ENCODE measurements at regions not wholly inside any gene's neighbourhood (a gene's known extent, or its start where the extent isn't known, plus 50 kb on each side); places are given as distances from the start of the nearest gene placed in this dataset.

DNA sequence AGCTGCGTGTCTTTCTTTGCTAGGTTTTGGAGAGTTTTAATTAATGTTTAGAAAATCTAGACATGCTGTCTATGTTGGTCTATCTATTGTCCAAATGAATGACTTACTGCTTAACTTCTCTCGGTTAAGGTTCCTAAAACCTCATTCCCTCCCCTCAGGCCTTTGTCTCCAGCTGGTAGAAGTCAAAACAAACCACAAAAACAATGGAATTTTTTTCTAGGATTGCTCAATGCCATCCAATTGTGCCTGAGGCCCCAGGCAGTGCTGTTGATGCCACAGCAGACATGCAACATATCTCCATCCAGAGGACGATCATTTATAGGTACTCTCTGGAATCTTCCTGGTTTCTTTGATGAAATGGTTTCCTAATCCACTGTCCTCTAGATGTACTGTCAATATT, 448.2 kb upstream of the TBX3 start:
- no peak for DNase-seq

- DNase-seq = no peak
Observed at GRCh38 chr12:115129727-115130126, 445.8 kb upstream of the TBX3 start.

GRCh38 chr12:115121053-115121452, 437.1 kb upstream of the TBX3 start:
- no peak for DNase-seq

DNA sequence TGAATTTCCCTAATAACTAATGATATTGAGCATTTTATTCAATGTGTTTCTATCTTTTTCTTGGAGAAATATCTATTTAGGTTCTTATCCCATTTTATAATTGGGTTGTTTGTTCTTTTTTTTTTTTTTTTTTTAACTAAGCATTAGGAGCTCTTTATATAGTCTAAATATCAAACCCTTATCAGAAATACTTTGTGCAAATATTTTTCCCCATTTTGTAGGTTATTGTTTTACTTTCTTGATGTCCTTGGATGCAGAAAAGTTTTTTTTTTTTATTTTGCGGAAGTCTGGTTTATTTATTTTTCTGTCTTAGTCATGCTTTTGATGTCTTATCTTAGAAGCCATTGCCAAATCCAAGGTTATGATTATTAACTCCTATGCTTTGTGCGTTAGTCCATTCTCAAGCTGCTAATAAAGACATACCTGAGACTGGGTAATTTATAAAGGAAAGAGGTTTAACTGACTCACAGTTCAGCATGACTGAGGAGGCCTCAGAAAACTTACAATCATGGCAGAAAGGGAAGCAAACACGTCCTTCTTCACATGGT, 434.3 kb upstream of the TBX3 start:
- no peak for DNase-seq

DNA sequence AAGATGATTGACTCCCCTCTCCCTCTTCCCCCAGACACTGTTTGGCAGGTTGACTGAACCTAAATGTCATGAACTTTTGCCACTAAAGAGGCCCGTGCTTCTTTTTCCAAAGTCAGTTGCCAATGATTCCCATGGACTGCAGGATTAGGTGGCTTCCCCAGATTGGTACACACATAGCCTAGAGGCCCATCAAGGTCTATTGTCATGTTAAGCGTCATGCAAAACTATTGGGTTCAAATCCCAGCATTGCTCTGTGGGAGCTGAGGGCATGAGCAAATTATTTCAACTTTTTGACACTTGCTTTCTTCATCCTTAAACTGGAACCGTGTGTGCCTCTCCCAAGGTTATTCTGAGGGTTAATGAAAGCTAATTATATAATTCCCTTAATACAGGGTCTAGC, 430.2 kb upstream of the TBX3 start:
- no peak for DNase-seq

GRCh38 chr12:115109863-115110262, 425.9 kb upstream of the TBX3 start:
- no peak for DNase-seq

GRCh38 chr12:115108129-115109100, 424.4 kb upstream of the TBX3 start:
- DNase-seq = no peak

DNA sequence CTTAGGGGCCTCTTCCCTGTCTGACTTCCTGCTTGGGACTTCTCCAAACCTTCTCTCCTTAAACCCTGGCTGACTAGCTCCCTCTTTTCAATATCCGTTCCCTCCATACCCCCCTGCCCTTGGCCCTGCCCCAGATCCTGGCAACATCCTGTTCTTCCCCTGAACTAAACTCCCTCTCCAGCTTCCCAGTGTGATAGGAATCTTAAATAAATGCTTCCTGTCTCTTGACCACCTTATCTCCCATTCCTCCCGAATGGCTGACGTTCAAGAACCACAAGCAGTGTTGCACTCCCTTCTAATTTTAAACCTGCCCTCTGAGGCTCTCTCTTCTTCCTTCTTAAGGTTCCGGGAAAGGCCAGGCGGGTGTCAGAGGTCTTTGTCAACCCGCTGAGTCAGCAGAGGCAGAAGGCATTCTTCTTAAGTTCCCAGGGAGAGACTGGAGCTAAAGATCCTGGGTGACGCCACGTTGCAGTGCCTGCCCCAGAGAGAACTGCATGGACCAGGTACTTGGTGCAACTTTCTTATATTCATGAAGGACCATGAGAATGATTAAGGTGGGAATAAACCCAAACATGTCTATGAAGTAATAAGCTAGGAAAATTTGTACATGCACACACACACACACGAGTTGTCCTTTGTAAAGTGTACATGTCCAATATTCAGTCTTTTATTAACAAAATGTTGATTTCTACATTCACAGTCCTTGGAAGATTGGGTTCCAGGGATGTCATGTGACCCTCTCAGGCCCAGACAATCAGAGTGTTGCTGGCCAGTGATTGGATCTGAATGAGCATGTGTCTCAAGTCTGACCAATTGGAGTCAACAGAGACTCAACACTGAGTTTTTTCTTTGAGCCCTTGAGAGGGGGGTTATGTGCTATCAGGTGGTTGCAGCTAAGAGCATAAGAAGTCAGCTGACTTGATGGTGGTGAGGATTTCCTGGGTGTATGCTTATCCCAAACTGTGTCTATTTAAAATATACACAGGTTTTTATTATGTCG, 420.2 kb upstream of the TBX3 start:
- DNase-seq = no peak

DNA sequence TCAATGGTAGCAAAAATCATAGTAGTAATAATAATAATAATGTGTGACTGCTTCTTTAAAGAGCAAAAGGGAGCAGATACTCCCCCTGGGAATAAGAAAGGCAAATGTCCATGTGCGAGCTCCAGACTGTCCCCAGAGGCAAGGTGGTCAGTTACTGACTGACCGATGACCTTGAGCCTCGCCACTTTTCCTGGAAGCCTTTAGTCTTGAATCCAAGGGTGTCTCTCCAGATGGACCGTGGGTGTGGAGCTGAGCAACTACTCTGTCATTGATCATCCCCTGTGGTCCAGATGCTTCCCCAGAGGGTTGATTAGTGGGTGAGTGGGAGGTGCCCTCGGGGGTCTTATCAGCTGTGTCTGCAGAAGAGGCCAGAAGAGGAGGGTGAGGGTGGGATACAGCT, 418.5 kb upstream of the TBX3 start:
- DNase-seq = no peak

DNA sequence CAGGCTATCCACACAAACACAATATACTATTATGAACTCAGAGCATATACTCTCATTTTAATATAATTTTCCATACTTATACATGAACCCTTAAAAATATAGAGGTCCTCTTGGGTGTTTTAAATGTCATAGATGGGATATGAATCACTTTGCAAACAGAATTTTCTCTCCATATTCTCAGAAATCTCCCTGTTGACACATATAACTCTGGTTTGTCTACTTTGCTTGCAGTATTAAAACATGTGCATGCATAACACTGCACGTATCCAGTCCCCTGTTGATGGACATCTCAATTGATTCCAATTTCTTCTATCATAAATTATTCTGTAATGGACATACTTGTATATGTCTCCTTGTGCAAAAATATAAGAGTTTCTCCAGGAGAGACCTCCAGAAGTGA, 417.5 kb upstream of the TBX3 start:
- DNase-seq = no peak

DNA sequence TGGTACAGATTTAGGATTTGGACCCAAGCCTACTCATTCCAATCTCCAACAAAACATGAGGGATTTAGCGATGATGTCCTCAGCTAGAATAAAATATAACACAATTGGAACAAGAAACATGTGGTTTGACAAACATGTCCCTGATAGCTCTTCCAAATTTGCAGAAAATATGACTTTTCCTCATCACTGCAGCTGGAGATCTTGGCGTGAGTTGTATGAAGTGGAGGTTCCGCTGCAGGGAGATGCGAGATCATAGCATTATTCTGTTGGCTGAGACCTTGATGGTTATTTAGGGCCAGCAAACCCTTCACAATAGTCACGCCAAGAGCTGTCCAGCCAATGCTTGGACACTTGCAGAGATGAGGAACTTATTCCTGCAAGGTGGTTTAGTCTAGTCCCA, 413.4 kb upstream of the TBX3 start:
- DNase-seq = no peak

DNA sequence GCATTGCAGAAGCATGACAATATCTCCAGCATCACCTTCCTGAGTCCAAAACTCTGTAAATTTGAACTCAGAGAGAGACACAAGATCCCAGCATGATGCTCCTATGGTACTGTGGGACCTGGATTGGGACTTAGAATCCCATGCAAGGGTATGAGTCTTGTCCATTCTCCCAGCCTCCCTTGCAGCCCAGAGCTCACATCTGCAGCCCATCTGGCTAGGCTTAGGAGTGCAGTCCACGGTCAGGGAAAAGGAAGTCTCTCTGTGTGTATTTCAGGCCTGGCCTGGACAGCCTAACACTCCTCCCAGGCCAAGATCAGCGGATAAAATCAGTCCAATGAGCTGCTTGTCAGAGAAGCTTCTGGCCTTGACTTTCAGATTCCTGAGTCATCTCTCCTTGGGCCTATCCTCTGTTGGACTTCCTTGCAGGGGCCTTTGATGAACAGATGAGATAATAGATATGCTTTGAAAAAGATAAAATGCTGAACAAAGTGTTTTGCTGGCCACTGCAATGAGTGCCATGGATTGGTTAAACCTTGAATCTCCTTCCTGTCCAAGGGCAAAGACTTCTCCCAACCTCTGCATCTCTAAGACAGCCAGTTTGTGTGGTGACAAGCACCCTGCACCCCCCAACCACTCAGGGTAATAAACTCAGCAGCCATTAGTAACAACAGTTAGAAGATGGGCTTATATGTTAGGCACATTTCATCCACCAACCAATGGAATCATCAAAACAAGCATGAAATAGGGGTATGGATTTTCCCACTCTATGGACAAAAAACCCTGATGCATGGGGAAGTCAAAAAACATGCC, 412.8 kb upstream of the TBX3 start:
- no peak for DNase-seq

GRCh38 chr12:115095073-115095748, 411.2 kb upstream of the TBX3 start:
- no peak for DNase-seq

DNA sequence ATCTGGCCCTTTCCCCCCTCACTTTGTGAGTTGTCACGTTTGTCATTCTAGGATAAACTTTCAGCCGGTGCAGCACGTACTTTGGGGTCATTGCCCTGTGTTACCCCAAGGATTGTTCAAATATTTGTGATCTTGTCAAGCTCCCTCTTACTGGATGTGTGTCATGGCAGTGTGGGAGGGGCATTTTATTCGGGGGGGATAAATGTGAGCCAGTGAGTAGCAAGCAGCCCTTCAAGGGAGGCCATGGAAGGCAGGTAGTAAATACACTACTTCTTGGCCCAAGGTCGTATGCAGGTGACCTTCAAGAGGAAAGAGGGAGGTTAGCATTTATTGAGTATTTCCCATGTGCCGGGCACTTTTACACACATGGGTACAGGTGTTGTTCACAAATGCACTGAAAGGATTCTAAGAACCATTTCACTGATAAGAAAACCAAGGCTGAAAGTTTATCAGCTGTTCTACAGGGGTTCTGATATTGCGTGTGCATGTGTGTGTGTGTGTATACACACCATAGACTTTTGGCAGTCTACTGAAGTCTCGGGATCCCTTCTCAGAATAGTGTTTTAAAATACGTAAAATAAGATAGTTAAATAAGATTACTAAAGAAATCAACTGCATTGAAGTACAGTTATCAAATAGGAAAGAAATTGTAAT, 410.3 kb upstream of the TBX3 start:
- no peak for DNase-seq

DNA sequence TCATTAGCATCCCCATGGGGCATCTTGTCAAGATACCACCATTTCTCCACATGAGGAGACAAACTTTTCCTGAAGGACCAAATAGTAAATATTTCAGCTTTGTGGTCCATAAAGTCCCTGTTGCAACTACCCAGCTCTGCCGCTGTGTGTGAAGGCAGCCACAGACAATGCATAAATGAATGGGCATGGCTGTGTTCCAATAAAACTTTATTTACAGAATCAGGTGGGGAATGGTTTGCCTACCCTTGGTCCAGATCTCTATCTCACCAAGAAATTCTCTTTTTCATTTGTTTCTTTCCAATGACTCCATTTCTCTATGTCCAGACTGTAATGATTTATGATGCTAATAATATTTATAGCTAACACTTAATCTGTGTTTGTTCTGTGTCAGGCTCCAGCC, 409.3 kb upstream of the TBX3 start:
- DNase-seq = no peak

GRCh38 chr12:115090783-115091182, 406.8 kb upstream of the TBX3 start:
- DNase-seq = no peak

GRCh38 chr12:115088995-115089841, 405.2 kb upstream of the TBX3 start:
- DNase-seq = no peak

DNA sequence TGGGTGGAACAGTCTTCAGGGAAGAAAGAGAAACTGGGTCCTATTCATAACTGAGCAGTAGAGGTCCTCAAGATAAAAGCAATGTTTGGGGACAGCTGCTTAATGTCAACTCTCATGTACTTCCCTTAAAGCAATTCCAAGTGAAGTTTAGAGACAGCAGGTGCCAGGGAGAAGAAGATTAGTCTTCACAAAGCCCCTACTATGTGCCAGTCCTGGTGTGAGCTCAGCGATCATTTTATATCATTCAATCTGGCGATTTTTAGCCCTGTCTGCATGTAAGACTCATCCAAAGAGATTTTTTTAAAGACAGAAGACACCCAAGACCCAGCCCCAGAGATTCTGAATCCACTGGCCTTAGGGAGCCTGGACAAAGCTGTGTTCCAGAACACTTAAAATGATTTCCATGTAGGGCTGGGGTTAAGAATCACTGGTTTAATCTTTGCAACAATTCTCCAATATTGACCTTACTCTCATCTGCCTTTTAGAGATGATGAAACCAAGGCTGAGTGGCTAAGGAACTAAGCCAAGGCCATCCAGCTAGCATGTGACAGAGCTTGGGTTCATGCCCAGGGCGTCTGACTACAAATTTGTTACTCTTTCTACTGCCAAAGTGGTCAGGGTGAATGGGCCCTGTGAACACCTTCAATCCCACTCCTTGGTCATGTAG, 404.5 kb upstream of the TBX3 start:
- no peak for DNase-seq

DNA sequence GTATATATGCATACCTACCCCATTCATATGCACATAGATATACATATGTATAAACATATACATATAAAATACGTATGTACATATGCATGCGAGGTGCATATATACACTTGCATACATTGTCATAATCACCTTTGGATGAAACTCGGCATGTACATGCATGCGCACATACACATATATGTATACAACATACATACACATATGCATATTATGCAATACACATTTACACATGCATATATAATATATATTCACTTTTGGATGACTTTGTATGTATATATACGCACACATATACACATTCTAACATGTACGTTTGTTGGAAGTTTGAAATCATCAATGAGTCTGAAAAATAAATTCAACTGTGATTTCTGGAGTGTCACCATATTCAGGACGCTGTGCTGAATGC, 401.6 kb upstream of the TBX3 start:
- DNase-seq = no peak

Data from renal pelvis (tissue), 1 donor.